GM21529 (cell line): ENCODE measurements at regions not wholly inside any gene's neighbourhood (a gene's known extent, or its start where the extent isn't known, plus 50 kb on each side); places are given as distances from the start of the nearest gene placed in this dataset.
A peak's percentile ranks its signal among the peaks of the same experiment; 100 is the strongest.

ENCODE experiments used
- ATAC-seq: cut with Tn5 transposase; IDR thresholded peaks from one replicate; pipeline ENCODE4 v1.9.1; 2021; ENCODE audit not compliant: unreplicated experiment

DNA sequence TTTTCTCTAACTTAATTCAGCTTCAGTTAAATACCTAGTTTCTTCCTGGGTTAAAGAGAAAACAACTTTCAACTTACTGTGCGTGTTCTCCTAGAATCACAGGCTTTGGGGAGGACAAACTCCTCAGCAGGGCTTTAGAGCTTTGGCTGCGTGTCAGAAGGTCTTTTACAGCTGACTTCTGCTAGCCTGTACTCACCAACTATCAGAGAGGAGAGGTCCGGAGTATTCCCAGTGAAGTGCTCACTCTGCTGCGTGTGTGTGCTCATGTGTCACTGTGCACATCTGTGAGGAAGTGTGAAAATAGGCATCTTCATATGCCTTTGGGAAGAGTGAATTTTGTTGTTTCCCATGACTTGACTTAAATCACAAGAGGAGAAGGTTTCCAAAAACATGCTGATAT is 423.2 kb upstream of the SGCD start:
- no peak for ATAC-seq

DNA sequence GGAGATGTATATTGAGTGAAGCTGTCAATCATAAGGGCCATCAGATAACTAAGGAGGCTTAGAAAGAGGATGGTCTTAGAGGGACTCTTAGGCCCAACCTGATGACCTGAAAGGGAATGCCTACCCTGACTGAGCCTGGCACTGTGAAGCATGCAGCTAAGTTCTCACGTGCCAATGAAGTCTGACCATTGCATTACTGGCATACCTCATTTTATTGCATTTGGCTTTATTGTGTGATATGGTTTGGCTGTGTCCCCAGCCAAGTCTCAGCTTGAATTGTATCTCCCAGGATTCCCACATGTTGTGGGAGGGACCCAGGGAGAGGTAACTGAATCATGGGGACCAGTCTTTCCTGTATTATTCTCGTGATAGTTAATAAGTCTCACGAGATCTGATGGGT is 421.6 kb upstream of the SGCD start:
- ATAC-seq = no peak

DNA sequence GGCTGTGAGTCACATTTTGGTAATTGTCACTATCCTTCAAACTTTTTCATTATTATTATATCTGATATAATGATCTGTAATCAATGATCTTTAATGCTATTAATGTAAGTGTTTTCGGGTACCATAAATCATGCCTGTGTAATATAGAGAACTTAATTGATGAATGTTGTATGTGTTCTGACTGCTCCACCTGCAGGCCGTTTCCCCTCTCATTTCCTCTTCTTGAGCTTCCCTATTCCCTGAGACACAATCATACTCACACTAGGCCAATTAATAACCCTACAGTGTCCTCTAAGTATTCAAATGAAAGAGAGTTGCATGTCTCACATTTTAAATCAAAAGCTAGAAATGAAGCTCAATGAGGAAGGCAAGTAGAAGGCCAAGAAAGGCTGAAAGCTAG is 420.9 kb upstream of the SGCD start:
- ATAC-seq = no peak

DNA sequence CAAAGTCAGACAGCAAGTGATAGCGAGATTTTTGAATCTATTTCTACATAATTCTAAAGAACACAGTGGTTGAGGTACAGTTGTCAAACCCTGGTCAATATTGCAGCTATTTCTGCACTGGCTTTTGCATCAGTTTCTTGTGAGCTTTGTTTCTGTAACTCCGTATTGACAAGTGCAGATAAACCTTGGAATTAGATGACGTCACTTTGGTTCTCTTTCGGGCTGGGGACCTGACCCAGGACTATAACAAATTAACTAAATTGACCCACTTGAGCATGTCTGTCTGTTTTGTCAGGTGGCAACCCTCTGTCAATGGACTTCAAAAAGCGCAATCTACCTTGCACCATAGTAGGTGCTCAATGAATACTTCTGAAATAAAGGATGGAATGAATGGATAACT is 418.4 kb upstream of the SGCD start:
- no peak for ATAC-seq

DNA sequence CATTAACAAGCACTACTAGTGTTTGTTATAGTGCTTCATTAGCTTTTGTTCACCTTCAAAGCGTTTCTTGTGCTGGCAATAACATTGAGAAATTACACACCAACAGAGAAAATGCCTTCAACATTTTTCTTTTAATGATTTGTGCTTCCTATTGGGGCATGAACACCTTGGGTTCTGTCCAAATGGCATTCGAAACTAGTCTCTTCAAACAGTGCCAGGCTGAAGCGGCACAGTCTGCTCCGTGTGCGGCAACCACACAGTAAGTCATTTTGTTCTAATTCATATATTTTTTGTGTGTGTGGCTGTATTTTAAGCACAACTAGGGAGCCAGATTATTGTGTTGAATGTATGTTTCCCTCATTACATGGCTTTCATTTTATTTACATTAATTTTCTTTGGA is 414.7 kb upstream of the SGCD start:
- ATAC-seq = no peak

DNA sequence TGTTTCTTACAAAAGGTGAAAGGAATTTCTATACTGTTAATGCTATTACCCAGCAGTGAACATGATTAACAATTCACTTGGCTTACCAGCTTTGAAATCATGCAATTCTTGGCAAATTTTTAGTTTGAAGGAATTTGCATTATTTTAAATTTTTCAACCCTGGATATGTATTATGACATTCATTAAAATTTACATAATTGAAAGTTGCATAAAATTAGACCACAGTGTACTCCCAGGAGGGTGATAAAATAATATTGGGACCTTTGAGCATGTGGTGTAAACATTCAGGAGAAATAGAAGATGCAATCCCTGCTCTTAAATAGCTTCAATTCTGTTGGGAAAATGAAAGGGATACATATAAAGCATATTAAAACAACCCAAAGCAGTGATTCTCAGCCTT is 412.2 kb upstream of the SGCD start:
- no peak for ATAC-seq

DNA sequence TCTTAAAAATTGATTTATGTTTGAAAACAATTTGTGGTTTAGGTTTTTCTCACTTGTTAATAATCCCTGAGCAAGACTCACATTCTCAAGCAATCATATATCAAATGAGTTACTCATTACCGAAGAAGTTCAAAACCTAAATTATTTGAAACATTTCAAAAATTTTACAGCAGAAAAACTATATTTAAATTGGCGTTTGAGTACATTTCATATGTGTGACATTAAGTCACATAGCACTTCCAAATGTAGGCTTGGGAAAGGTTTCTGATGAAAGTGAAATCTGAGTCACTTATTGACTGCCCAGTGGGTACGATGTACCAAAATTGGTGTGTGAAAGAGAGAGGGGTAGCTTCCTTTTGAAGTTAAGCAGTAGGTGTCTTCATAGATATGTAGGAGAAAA is 411.4 kb upstream of the SGCD start:
- no peak for ATAC-seq

DNA sequence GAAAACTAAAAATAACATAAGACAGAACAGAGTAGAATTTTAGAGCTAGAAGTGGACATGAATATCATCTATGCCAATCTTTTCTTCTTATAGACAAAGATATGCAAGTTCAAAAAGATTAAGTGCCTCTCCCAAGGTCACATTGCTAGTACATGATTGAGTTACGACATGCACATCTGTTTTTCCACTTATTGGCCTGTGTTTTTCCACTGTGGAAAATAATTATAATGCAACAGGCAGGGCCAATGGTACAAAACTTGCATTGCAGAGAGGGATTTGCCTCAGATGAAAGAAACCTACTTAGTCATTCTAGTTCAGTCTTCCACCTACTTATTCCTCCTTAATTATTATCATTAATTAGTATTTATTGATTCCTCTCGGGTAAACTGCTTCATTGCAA is 407.8 kb upstream of the SGCD start:
- no peak for ATAC-seq

DNA sequence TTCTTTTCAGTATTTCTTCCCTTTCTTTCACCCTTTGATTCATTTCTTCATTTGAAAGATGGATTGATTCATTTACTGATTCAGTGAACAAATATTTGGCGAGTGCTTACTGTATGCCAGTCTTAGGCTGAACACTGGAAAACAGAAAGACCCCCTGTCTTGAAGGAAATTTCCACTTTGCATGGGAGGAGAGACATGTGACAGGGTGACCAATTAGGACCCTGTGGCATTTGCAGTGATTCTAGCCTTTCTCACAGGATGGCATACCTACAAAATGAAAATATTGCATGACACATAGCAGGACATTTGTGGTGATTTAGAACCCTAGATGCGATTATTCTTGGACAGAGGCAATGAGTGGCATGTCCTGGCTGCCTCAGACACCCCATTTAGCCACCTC is 407.2 kb upstream of the SGCD start:
- no peak for ATAC-seq

DNA sequence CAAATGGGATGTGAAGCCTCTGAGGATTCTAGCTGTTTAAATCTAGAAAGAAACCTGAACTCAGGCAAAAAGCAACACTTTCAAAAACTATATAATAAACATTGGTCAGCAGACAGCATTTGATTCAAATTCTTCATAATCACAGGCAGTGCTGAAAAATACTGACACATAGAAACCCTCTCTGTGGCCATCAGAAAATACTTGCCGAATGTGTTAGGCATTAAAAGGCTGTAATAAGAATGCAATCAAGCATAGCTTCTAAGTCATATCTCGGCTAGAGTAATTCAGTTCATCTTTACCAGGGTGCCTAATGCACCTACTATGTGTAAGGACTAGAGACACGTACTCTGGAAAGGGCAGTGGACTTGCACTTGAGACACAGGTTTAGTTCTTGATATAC is 405.3 kb upstream of the SGCD start:
- no peak for ATAC-seq

DNA sequence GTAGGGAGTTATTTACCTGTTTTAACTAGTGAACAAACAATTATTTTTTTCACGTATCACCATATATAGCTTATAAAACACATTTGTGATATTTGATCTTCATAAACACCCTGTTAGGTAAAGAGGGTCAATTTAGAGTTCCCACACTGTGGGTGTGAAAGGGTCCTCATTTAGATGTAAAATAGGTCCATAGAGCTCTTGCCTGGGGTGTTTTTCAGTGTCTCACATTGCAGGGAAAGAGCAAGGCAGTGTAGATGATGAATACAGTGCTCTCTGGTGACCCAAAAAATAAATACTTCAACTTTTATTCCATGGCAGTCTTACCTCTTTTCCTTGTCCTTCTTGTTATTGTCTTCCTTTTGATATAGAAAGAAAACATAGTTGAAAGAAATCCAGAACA is 403.2 kb upstream of the SGCD start:
- no peak for ATAC-seq

DNA sequence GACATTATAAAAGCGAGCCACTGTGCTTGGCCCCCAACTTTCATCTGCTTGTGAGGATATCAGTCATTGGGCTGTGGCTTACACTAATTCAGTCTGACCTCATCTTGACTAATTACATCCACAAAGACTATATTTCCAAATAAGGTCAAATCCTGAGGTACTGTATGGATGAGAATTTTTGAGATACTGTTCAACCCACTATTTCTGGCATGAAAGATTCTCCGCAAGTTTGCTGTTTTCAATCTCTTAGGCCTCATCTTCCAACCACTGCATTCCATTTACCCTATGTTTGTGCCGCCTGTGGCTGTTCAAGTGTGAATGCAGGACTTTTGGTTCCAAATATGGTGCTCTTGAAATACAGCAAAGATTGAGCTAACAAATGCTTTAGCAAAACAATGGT is 400.9 kb upstream of the SGCD start:
- no peak for ATAC-seq

DNA sequence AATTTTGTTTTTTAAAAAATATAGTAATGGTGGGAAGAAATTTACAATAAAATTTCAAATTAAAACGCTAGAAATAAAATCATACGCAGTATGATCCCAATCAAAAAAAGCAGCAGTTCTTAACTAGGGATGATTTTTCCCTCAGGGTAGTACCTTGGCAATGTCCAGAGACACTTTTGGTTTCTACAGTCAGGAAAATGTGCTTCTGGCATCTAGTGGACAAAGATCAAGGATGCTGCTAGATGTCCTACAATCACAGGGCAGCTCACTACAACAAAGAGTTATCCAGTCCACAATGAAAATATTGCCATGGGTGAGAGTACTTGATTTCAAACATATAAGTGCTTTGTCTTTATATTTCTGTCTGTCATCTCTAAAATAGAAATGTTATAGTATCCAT is 400.2 kb upstream of the SGCD start:
- ATAC-seq = no peak

DNA sequence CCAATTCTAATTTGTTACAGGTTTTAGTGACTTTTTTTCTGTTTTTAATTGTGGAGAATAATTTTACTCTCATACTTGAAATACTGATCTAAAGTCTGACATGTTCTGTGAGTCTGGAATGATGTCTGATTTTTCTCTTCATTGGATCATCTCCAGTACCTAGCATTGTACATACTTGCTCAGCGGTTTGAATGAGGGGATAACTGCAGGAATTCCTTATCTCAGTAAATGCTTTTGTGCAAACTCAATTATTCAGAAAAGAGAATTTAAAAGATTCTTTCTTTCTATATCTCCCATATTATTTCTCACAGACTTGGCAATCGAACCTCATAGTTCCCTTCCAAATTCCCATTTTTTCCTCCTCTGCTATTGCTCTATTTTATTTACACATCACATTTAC is 397.9 kb upstream of the SGCD start:
- ATAC-seq = no peak

DNA sequence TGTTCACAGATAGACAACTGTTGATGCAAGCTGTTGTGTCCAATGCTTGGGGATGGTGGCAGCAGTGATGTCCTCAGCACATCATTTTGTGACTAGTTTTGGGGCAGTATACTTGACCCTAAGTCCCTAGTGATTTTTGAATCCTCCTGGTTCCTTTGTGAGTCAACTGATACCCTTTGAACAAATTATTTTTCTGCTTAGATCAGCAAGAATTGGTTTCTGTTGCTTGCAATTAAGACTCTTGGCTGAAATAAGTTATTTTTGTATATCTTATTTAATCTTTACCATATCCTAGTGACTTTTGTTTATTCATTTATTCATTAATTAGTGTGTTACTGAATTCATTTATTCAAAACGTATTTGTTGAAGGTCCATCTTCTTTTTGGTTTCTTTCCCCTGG is 392.0 kb upstream of the SGCD start:
- no peak for ATAC-seq

DNA sequence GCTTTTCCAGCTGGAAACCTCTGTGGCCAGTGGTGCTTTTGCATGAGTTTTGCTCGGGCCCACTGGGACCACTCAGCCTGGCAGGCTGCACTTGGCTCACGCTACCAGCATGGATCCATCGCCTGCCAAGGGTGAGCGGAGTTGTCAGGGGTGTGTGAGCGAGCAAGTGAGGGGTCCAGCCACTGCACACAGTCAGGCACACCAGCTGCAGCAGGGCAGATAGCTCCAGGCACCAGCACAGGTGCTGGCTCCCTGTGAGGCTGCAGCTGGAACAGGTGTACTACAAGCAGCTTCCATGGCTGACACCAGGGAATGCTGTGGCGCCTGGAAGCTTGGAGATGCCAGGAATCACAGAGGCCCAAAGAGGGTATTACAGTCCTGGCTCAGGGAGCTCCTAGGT is 391.2 kb upstream of the SGCD start:
- no peak for ATAC-seq

DNA sequence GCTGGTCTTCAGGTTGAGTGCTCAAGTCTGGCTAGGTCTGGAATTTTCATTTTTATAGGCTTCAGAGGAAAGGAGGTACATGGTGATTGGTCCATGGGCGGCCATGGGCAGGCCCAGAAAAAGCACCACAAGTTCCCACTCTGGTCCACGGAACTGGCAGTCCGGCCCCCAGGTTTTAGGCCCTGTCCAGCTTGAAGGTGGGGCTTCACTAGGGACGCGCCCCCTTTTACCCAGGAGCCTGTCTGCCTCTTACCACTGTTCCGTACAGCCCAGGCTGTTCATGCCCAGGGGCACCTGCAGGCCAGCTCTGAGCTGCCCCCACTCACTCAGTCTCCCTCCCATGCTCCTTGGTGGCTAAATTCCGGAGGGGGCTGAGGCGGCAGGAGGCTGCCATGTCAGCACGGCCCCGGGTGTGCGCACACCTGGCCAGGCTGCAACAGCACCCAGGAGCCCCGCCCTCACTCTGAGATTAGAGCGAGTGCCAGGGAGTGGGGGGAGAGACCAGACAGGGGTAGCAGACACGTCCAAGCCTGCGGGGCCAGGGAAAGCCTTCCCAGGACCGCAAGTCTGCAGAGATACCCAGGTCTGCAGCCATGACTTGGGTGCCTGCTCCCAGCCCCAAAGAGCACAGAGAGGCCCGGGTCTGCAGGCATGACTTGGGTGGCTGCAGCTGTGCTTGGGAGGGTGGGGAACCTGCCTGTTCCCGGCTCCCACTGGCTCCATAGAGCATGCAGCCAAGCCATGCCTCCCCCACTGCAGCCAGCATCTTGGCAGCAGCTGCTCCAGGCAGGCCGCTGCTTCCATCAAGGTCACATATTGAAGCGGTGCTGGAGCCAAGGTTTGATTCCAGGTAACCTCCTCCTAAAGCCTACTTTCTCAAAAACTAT is 390.2 kb upstream of the SGCD start:
- no peak for ATAC-seq

DNA sequence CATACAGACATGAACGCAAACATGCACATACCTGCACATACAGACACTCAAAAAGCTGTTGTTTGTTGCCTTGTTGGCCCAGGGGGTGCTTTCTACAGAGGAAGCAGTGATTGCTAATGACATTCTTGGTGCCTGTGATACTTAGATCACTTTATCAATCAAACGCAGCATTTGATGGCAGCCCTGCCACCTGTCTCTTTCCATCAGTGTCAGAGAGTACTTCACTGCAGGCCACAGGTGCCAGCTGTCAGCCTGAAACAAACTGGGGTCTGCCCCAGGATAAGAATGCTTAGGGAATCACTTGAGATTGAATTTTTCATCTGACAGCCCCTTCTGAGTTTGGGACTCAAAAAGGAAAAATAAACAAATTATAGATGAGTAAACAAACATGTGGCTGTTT is 388.9 kb upstream of the SGCD start:
- ATAC-seq = no peak

DNA sequence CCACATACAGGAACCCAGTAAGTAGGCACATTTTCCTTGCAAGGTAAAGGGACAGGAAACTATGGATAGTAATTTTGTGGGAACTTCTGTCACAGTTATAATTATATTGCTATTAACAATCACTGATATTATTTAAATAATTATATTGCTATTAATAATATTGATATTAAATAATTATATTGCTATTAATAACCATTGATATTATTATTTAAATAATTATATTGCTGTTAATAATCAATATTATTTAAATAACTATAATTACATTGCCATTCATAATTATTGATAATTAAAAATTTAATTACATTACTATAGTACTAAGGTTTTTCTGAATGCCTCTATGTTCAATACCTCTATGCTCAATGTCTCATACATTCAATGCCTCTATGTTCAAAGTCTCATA is 385.6 kb upstream of the SGCD start:
- no peak for ATAC-seq

DNA sequence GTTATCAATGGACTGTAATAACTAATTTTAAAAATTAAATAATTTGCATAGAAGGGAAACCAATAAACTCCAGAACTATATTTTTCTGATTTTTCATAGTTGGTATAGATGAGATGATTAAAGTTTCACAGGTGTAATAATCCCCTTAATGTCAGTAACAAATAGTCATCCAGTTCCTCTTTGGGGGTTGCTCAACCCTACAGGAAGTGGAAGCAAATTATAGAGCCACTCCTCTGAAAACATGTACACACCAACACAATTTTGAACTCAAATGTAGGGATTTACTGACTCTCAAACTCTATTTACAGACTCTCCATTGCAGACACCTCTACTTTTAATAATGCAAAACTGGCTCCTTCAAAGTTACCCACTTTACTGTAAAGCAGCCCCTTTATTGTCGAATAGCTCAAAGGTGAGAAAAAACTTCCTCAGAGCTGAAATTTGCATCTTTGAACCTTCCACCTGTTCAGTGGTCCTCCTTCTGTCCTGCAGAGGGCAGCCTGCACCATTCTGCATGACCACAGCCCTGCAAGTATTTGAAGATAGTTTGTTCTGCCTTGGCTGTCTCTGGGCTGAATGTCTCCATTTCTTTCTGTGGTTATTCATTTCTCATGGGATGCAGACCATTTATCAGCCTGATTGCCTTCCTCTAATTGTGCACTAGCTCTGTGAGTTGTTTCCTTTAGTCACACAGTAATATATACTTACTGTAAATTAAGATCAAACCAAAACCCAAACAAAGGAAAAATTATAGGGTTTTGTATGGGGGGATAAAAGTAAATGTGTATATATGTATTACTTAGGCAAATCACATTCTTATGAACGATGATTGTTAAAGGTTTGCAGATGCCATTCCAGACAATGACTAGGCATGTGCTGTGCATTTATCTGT is 383.2 kb upstream of the SGCD start:
- ATAC-seq = peak; percentile 97

DNA sequence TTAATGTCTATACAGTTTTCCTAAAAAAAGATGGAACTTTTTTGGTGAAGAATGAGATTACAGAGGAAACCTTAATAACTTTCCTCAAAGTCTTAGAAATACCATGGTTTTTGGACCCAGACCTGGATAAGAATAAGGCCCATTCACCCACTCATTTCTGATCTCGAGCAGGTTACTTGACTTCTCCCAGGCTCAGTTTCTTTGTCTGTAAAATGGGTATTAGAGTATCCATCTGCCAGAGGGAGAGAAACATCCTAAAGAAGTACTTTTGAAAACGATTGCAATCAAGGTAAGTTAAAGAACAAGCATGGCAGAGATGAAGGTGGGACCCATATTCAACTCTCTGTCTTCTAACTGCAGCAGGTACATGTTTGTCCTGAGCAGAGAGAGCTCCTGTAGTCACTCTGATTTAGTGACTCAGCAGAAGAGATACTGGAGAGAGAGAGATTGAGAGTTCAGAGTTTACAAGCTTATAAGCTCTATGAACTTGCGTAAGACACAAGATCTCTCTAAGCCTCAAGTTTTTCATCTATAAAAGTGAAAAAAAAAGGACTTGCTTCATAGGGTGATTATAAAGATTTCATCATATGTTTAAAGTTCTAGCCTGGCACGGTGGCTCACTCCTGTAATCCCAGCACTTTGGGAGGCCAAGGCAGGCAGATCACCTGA is 379.4 kb upstream of the SGCD start:
- no peak for ATAC-seq

DNA sequence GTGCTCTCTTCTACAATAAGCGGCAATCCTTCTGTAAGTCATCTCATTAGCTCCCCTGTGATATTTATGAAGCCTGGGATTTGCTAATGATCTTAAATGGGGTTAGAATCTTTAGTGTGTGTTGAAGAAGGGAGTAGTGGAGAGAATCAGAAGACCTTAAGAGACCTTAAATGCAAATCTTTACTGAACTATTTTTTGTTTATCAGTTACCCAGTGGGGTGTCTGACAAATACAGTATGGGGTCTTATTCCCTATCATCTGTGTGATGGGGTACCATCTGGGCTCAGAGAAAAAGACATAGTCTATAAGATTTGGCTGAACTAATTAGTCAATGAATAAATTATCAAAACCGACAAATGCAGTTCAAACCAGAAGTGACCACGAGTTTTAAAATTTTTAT is 378.4 kb upstream of the SGCD start:
- ATAC-seq = no peak
